OCI-LY1 (cell line): ENCODE measurements at regions not wholly inside any gene's neighbourhood (a gene's known extent, or its start where the extent isn't known, plus 50 kb on each side); places are given as distances from the start of the nearest gene placed in this dataset.

Source experiments
- H2AFZ ChIP-seq: fragments of 200-600 bp; sonication (generic), shearing (Covaris generic); 2 replicates; pipeline ENCODE4 v1.6.0; 2014; ENCODE audit warnings: antibody characterized with exemption, mild to moderate bottlenecking, low read length
- H3F3A ChIP-seq: fragments of 200-600 bp; sonication (generic), shearing (Covaris generic); 2 replicates; pipeline ENCODE4 v1.6.0; 2014; ENCODE audit warnings: mild to moderate bottlenecking, antibody characterized with exemption, low read length, moderate library complexity; ENCODE audit not compliant: insufficient read depth
- H3K27ac ChIP-seq: fragments of 200-600 bp; sonication (generic); 2 replicates; pipeline ENCODE4 v1.5.1; 2014; ENCODE audit warnings: low read length, mixed run types, mild to moderate bottlenecking, low read depth; ENCODE audit not compliant: poor library complexity, severe bottlenecking
- H3K27me3 ChIP-seq: fragments of 200-600 bp; sonication (generic); 2 replicates; pipeline ENCODE4 v1.6.0; 2014; ENCODE audit warnings: antibody characterized with exemption, mild to moderate bottlenecking, low read length, moderate library complexity; ENCODE audit not compliant: insufficient read depth
- H3K36me3 ChIP-seq: fragments of 200-600 bp; sonication (generic); 2 replicates; pipeline ENCODE4 v1.6.1; 2014; ENCODE audit warnings: mild to moderate bottlenecking, antibody characterized with exemption, low read length, moderate library complexity, mixed read lengths; ENCODE audit not compliant: insufficient read depth
- H3K4me1 ChIP-seq: fragments of 200-600 bp; sonication (generic); 2 replicates; pipeline ENCODE4 v1.5.1; 2014; ENCODE audit warnings: mild to moderate bottlenecking, low read length, moderate library complexity; ENCODE audit not compliant: insufficient read depth, severe bottlenecking
- H3K4me2 ChIP-seq: fragments of 200-600 bp; sonication (generic), shearing (Covaris generic); 2 replicates; pipeline ENCODE4 v1.6.1; 2014; ENCODE audit warnings: low read length
- H3K4me3 ChIP-seq: fragments of 200-600 bp; sonication (generic); 2 replicates; pipeline ENCODE4 v1.5.1; 2014; ENCODE audit warnings: low read length, low read depth, mild to moderate bottlenecking, mixed read lengths; ENCODE audit not compliant: poor library complexity, severe bottlenecking
- H3K79me2 ChIP-seq: fragments of 200-600 bp; shearing (Covaris generic); 2 replicates; pipeline ENCODE4 v1.6.1; 2016; ENCODE audit warnings: mixed run types, low read length, mixed read lengths; ENCODE audit not compliant: insufficient read depth
- H3K9ac ChIP-seq: fragments of 200-600 bp; sonication (generic), shearing (Covaris generic); 2 replicates; pipeline ENCODE4 v1.6.1; 2014; ENCODE audit warnings: mild to moderate bottlenecking, low read length, mixed read lengths
- H3K9me2 ChIP-seq: fragments of 200-600 bp; sonication (generic), shearing (Covaris generic); 2 replicates; pipeline ENCODE4 v1.6.1; 2014; ENCODE audit warnings: low read depth, mild to moderate bottlenecking, low read length, mixed read lengths
- H3K9me3 ChIP-seq: fragments of 200-600 bp; shearing (Covaris generic); 2 replicates; pipeline ENCODE4 v1.6.1; 2014; ENCODE audit warnings: low read length, mixed read lengths
- H4K20me1 ChIP-seq: fragments of 200-600 bp; sonication (generic), shearing (Covaris generic); 2 replicates; pipeline ENCODE4 v1.6.0; 2016; ENCODE audit warnings: mild to moderate bottlenecking, low read length; ENCODE audit not compliant: insufficient read depth
- CTCF ChIP-seq: fragments of 200-600 bp; sonication (generic), shearing (Covaris generic); IDR thresholded peaks from 2 replicates; pipeline ENCODE4 v1.5.1; 2017; ENCODE audit warnings: mild to moderate bottlenecking, antibody characterized with exemption, low read length, moderate library complexity, mixed read lengths
- EZH2 ChIP-seq: fragments of 200-600 bp; sonication (generic), shearing (Covaris generic); IDR thresholded peaks from 2 replicates; pipeline ENCODE4 v1.8.0; 2017; ENCODE audit warnings: borderline replicate concordance, mixed run types, mild to moderate bottlenecking, antibody characterized with exemption, low read length, moderate library complexity, mixed read lengths

GRCh38 chr9:17993024-17993423 is 414.2 kb downstream of the SH3GL2 start:
- H3K9me3 ChIP-seq, result no peaks in the 10 kb centered on the region
- H3K4me1 ChIP-seq, result no peaks in the 10 kb centered on the region
- no peak overlapping the region for H2AFZ ChIP-seq
- H3K4me3 ChIP-seq, result no peak overlapping the region
- no peaks in the 10 kb centered on the region for H3K9me2 ChIP-seq
- H3K4me2 ChIP-seq, result no peak overlapping the region
- H3K36me3 ChIP-seq, result no peaks in the 10 kb centered on the region
- H3K9ac ChIP-seq, result no peak overlapping the region
- H3K79me2 ChIP-seq, result no peaks in the 10 kb centered on the region; the same call in 1 of the 2 replicates
- H3K27ac ChIP-seq, result no peak overlapping the region
- no peaks in the 10 kb centered on the region for H3K27me3 ChIP-seq
- H3F3A ChIP-seq, result no peaks in the 10 kb centered on the region
- no peaks in the 10 kb centered on the region for H4K20me1 ChIP-seq
- no peak for TF ChIP-seq CTCF
- TF ChIP-seq EZH2, result no peak

- H3K4me2 ChIP-seq, result no peak overlapping the region
- no peak overlapping the region for H3K4me3 ChIP-seq
- no peaks in the 10 kb centered on the region for H3K4me1 ChIP-seq
- no peaks in the 10 kb centered on the region for H3K36me3 ChIP-seq
- no peak overlapping the region for H3K9ac ChIP-seq
- H3K79me2 ChIP-seq, result no peaks in the 10 kb centered on the region; the same call in 1 of the 2 replicates
- no peaks in the 10 kb centered on the region for H3K9me3 ChIP-seq
- no peak overlapping the region for H3K27ac ChIP-seq
- no peaks in the 10 kb centered on the region for H3K9me2 ChIP-seq
- no peak overlapping the region for H2AFZ ChIP-seq
- H4K20me1 ChIP-seq, result no peaks in the 10 kb centered on the region
- TF ChIP-seq EZH2 (no peak), CTCF (no peak)
- no peaks in the 10 kb centered on the region for H3K27me3 ChIP-seq
- H3F3A ChIP-seq, result no peaks in the 10 kb centered on the region
These were observed 416.0 kb downstream of the SH3GL2 start for GRCh38 chr9:17994695-17995425.

- Histone ChIP-seq H3K27me3 (no peaks in the 10 kb centered on the region), H3K4me3 (no peak overlapping the region), H3K27ac (no peak overlapping the region), H3K36me3 (no peaks in the 10 kb centered on the region), H4K20me1 (no peaks in the 10 kb centered on the region), H3F3A (no peaks in the 10 kb centered on the region), H3K9me3 (no peaks in the 10 kb centered on the region), H3K79me2 (no peaks in the 10 kb centered on the region; the same call in 1 of the 2 replicates), H2AFZ (no peak overlapping the region), H3K4me2 (no peak overlapping the region), H3K9ac (no peak overlapping the region), H3K9me2 (no peaks in the 10 kb centered on the region), H3K4me1 (no peaks in the 10 kb centered on the region)
- TF ChIP-seq CTCF, result no peak
- TF ChIP-seq EZH2, result no peak
These were observed 417.9 kb downstream of the SH3GL2 start for GRCh38 chr9:17996728-17997127.
